Fibroblast of lung (primary cell): ENCODE measurements at regions not wholly inside any gene's neighbourhood (a gene's known extent, or its start where the extent isn't known, plus 50 kb on each side); places are given as distances from the start of the nearest gene placed in this dataset.

ENCODE experiments used
- EZH2 ChIP-seq: IDR thresholded peaks from 2 replicates; pipeline ENCODE4 v1.5.1; 2012; ENCODE audit warnings: low read length, control low read depth, mild to moderate bottlenecking; ENCODE audit errors: missing control alignments
- TF ChIP-seq, protein P1 (sequence below), 2 donors: IDR thresholded peaks in 1 of 2; conservative IDR thresholded peaks in 1 of 2; 1 replicate in 1 of 2; 2 replicates in 1 of 2; pipeline ENCODE4 v1.5.1; 2011 to 2012; ENCODE audit warnings: low read length in 2 of 2, control low read depth in 1 of 2, inconsistent platforms in 1 of 2, low read depth in 1 of 2, mild to moderate bottlenecking in 1 of 2

DNA sequence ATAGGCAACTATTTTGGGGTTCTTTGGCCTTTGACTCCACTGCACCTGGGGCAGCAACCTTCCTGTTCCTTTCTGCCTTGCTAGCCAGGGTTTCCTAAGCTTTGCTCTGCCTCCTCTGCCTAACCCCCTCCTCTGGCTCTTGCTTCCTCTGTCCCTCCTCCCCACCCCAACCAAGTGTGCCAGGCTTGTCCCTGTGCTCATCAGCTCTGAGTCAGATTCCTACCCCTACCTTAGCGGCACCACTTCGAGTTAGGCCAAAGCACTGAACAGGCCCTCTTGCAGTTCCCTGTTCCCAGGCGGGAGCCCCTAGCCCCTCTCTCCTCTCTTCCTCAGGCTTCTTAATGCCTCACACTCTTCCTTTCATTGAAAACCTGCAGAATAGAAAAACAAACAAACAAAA, 74.8 kb upstream of the HAO2 start:
- TF ChIP-seq, protein P1, sequence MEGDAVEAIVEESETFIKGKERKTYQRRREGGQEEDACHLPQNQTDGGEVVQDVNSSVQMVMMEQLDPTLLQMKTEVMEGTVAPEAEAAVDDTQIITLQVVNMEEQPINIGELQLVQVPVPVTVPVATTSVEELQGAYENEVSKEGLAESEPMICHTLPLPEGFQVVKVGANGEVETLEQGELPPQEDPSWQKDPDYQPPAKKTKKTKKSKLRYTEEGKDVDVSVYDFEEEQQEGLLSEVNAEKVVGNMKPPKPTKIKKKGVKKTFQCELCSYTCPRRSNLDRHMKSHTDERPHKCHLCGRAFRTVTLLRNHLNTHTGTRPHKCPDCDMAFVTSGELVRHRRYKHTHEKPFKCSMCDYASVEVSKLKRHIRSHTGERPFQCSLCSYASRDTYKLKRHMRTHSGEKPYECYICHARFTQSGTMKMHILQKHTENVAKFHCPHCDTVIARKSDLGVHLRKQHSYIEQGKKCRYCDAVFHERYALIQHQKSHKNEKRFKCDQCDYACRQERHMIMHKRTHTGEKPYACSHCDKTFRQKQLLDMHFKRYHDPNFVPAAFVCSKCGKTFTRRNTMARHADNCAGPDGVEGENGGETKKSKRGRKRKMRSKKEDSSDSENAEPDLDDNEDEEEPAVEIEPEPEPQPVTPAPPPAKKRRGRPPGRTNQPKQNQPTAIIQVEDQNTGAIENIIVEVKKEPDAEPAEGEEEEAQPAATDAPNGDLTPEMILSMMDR (conservative IDR thresholded peaks at IDR 0.05 in 1 of 2, IDR thresholded peaks at IDR 0.05 in 1 of 2; ENCODE audit: low read depth in 1 of 2, low read length in 2 of 2) = no peak
- no peak for TF ChIP-seq EZH2
